ENCODE measurements at regions not wholly inside any gene's neighbourhood (a gene's known extent, or its start where the extent isn't known, plus 50 kb on each side); places are given as distances from the start of the nearest gene placed in this dataset.

DNA sequence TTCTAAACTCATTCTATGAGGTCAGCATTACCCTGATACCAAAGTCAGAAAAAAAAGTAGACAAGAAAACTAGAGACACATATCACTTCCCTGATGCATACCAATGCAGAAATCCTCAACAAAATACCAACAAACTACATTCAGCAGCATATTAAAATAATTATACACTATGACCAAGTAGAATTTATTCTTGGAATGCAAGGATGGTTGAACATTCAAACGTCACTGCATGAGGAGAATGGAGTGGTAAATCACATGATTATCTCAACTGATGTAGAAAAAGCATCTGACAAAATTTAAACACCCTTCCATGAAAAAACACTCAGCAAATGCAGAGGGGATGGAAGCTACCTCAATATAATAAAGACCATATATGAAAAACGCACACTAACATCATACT lies 155.0 kb upstream of the KCNJ18 start:
- no peak for DNase-seq (ENCODE audit: unreplicated experiment)
- intact Hi-C loops (cut with micrococcal nuclease) = no loop called here
- Mint-ChIP-seq H3K27ac (ENCODE audit: low read depth, unreplicated experiment) (no peak overlapping the region), H3K27me3 (ENCODE audit: insufficient read depth, unreplicated experiment) (no peaks in the 10 kb centered on the region), H3K4me3 (ENCODE audit: unreplicated experiment) (no peak overlapping the region), H3K9me3 (ENCODE audit: unreplicated experiment) (no peaks in the 10 kb centered on the region), H3K36me3 (ENCODE audit: insufficient read depth, unreplicated experiment) (peaks cover 15% of the 10 kb centered on the region), H3K4me1 (ENCODE audit: insufficient read depth, unreplicated experiment) (peaks cover 7% of the 10 kb centered on the region)
- BruUV-seq (replicated peaks) = no TSS peak
- POLR2A ChIA-PET = no interaction called here
- TF ChIP-seq, protein P1, sequence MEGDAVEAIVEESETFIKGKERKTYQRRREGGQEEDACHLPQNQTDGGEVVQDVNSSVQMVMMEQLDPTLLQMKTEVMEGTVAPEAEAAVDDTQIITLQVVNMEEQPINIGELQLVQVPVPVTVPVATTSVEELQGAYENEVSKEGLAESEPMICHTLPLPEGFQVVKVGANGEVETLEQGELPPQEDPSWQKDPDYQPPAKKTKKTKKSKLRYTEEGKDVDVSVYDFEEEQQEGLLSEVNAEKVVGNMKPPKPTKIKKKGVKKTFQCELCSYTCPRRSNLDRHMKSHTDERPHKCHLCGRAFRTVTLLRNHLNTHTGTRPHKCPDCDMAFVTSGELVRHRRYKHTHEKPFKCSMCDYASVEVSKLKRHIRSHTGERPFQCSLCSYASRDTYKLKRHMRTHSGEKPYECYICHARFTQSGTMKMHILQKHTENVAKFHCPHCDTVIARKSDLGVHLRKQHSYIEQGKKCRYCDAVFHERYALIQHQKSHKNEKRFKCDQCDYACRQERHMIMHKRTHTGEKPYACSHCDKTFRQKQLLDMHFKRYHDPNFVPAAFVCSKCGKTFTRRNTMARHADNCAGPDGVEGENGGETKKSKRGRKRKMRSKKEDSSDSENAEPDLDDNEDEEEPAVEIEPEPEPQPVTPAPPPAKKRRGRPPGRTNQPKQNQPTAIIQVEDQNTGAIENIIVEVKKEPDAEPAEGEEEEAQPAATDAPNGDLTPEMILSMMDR (IDR thresholded peaks at IDR 0.05; ENCODE audit: unreplicated experiment) = no peak
- CTCF ChIA-PET = no interaction called here

DNA sequence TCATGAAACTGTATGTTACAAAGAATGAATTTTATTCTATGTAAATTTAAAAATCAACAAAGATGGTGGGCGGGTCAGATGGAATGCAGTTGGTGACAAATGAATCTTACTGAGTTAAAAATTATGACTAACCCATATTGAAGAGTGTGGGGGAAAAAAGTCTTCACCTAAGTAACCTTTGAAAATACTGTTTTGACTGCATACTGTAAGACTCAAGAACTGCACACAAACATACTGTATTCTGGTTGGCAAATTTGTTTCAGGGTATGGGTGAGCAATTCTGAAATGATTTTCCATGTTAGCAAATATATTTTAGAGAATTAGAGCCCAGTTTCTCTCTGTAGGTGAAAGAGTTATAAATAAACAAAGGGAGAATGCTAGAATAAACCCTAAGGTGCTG lies 153.7 kb upstream of the KCNJ18 start:
- Mint-ChIP-seq H3K4me1 (ENCODE audit: insufficient read depth, unreplicated experiment) (peaks cover 7% of the 10 kb centered on the region), H3K36me3 (ENCODE audit: insufficient read depth, unreplicated experiment) (peaks cover 20% of the 10 kb centered on the region), H3K27me3 (ENCODE audit: insufficient read depth, unreplicated experiment) (no peaks in the 10 kb centered on the region), H3K9me3 (ENCODE audit: unreplicated experiment) (no peaks in the 10 kb centered on the region), H3K27ac (ENCODE audit: low read depth, unreplicated experiment) (peak overlapping the region; percentile 23), H3K4me3 (ENCODE audit: unreplicated experiment) (no peak overlapping the region)
- POLR2A ChIA-PET = interaction anchor here (1.0 kb wide), 1 partner anchor 11 kb away, joined by 5 read pairs; no protein-coding TSS in a partner anchor
- TF ChIP-seq, protein P1 (IDR thresholded peaks at IDR 0.05; ENCODE audit: unreplicated experiment) = no peak
- no TSS peak for BruUV-seq (replicated peaks)
- no peak for DNase-seq (ENCODE audit: unreplicated experiment)
- intact Hi-C loops (cut with micrococcal nuclease) = no loop called here
- CTCF ChIA-PET = no interaction called here

DNA sequence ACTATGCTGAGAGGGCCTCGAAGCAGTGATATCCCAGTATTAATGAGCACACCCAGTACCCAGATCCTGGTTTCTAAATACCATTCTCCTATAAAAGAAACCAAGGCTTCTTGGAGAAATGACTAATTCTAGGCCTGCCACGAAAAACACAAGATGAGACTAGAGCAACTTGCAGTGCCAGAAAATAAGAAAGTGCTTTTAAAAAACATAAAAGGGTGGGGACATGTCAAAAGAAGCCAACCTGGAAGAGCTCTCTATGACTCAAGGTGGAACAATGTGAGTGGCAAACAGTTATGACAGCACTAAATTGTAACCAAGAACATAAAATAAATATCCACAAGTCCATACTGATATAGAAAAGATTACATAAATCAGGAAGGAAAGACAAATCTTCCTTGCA lies 153.2 kb upstream of the KCNJ18 start:
- peaks cover 22% of the 10 kb centered on the region for H3K36me3 Mint-ChIP-seq (ENCODE audit: insufficient read depth, unreplicated experiment)
- DNase-seq (ENCODE audit: unreplicated experiment) = peak; percentile 35
- CTCF ChIA-PET = no interaction called here
- H3K4me1 Mint-ChIP-seq (ENCODE audit: insufficient read depth, unreplicated experiment) = peaks cover 7% of the 10 kb centered on the region
- no peak overlapping the region for H3K4me3 Mint-ChIP-seq (ENCODE audit: unreplicated experiment)
- no TSS peak for BruUV-seq (replicated peaks)
- H3K9me3 Mint-ChIP-seq (ENCODE audit: unreplicated experiment) = no peaks in the 10 kb centered on the region
- H3K27ac Mint-ChIP-seq (ENCODE audit: low read depth, unreplicated experiment) = peak overlapping the region; percentile 23
- no peaks in the 10 kb centered on the region for H3K27me3 Mint-ChIP-seq (ENCODE audit: insufficient read depth, unreplicated experiment)
- TF ChIP-seq, protein P1 (IDR thresholded peaks at IDR 0.05; ENCODE audit: unreplicated experiment) = no peak
- intact Hi-C loops (cut with micrococcal nuclease) = no loop called here
- POLR2A ChIA-PET = interaction anchor here (0.7 to 1.0 kb wide), 2 partner anchors 11 to 12 kb away, joined by 3 to 5 read pairs; no protein-coding TSS in a partner anchor

DNA sequence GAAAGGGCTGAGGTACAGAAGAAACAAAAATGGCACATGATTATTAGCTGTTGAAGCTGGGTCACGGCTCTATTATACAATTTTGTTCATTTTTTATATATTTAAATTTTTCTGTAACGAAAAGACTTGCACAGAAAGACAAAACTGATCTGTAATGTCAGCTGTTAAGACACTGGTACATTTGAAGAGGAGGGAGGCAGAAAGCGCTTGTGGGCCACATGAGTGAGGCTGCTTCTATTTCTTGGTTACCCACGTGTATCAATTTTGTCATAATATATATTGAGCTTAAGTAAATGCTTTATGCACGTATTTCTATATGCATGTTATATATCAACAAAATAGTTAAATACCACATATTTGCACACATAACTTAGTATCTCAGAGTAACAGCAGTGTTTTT lies 151.8 kb upstream of the KCNJ18 start:
- ChIA-PET CTCF (interaction anchor here (0.6 to 1.7 kb wide), 2 partner anchors 28 to 30 kb away, joined by 3 to 4 read pairs; no protein-coding TSS in a partner anchor), POLR2A (no interaction called here)
- intact Hi-C loops (cut with micrococcal nuclease) = no loop called here
- Mint-ChIP-seq H3K4me1 (ENCODE audit: insufficient read depth, unreplicated experiment) (peaks cover 7% of the 10 kb centered on the region), H3K9me3 (ENCODE audit: unreplicated experiment) (no peaks in the 10 kb centered on the region), H3K4me3 (ENCODE audit: unreplicated experiment) (no peak overlapping the region), H3K27me3 (ENCODE audit: insufficient read depth, unreplicated experiment) (no peaks in the 10 kb centered on the region), H3K27ac (ENCODE audit: low read depth, unreplicated experiment) (no peak overlapping the region), H3K36me3 (ENCODE audit: insufficient read depth, unreplicated experiment) (peaks cover 13% of the 10 kb centered on the region)
- TF ChIP-seq, protein P1 (IDR thresholded peaks at IDR 0.05; ENCODE audit: unreplicated experiment) = no peak
- no peak for DNase-seq (ENCODE audit: unreplicated experiment)
- no TSS peak for BruUV-seq (replicated peaks)
